DMS 273 treated with DMSO at 0.1 percent for 48 hours (cell line): ENCODE measurements at regions not wholly inside any gene's neighbourhood (a gene's known extent, or its start where the extent isn't known, plus 50 kb on each side); places are given as distances from the start of the nearest gene placed in this dataset.
"Not testable (repeated sequence)": the region's sequence is repeated elsewhere in the genome, so short reads cannot be mapped to it uniquely, and the experiment has no call there.

ENCODE experiments used
- DNase-seq: peaks from one replicate; lab custom pipeline; 2025; lab: John Stamatoyannopoulos, UW

DNA sequence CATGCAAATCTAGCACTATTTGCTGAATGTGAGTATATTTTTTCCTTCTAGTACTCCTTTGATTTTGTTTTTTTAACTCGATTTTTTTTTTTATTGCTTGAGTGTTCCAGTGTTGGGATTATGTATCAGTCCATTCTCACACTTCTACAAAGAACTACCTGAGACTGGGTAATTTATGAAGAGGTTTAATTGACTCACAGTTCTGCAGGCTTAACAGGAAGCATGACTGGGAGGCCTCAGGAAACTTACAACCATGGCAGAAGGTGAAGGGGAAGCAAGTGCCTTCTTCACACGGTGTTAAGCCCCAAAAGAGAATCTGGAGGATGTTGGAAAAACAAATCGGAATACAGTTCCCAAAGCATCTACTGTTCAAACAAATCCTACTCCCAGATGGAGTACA lies 69.1 kb downstream of the ZNF518B start:
- DNase-seq = not testable (repeated sequence)

- DNase-seq = no peak
Observed at GRCh38 chr4:10385994-10386394, 71.2 kb downstream of the ZNF518B start.

DNA sequence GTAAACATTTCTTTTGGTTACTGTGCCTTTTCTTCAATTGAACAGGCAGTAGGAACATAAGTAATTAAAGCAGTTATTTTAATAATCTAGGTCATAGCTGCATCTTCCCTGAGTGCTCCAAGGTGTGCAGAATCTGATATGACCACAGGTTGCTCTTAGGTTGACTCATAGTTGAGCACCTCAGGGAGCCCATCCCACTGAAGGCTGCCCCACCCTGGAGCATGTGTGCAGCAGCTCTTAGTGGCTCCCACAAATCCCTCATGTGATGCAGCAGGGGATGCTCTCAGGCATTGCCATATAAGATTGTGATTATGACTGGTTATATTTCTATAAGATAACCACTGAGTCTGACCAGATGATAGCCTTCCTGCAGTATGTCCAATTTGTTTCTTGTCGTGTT lies 72.3 kb downstream of the ZNF518B start:
- DNase-seq = no peak

DNA sequence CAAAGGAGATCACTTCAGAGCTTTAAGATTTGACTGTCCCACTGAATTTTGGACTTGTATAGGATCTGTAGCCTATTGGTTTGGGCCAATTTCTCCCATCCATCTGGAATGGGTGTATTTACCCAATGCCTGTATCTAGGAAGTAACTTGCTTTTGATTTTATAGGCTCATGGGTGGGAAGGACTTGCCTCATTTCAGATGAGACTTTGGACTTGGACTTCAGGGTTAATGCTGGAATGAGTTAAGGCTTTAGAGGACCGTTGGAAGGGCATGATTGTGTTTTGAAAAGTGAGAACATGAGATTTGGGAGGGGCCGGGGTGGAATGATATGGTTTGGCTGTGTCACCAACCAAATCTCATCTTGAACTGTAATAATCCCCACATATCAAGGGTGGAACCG lies 73.8 kb downstream of the ZNF518B start:
- DNase-seq = no peak

DNA sequence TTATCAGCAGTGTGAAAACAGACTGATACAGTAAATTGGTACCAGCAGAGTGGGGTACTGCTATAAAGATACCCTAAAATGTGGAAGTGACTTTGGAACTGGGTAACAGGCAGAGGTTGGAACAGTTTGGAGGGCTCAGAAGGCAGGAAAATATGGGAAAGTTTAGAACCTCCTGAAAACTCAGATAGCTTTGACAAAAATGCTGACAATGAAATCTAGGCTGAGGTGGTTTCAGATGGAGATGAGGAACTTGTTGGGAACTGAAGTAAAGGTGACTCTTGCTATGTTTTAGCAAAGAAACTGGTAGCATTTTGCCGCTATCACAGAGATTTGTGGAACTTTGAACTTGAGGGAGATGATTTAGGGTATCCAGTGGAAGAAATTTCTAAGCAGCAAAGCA lies 75.1 kb downstream of the ZNF518B start:
- DNase-seq = not testable (repeated sequence)

- DNase-seq = no peak
Observed at GRCh38 chr4:10381146-10381545, 76.1 kb downstream of the ZNF518B start.

DNA sequence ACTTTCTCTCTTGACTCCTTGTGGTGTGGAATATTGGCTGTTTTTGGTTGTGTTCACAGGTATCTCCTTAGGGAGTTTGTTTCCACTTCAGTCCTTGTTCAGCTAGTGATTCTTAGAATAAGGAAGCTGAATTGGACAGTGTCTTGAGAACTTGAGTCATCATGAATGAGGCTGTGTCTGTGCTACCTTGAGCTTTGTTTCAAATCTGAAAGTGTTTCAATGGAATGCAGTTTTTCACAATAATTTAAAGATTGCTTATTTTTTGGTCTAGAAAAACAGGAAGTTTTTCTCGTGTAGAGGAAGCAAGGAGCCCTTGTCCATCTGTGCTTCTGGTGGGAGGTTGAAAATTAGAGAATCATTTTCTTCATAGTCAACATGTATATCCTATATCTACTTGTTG lies 76.5 kb downstream of the ZNF518B start:
- no peak for DNase-seq

DNA sequence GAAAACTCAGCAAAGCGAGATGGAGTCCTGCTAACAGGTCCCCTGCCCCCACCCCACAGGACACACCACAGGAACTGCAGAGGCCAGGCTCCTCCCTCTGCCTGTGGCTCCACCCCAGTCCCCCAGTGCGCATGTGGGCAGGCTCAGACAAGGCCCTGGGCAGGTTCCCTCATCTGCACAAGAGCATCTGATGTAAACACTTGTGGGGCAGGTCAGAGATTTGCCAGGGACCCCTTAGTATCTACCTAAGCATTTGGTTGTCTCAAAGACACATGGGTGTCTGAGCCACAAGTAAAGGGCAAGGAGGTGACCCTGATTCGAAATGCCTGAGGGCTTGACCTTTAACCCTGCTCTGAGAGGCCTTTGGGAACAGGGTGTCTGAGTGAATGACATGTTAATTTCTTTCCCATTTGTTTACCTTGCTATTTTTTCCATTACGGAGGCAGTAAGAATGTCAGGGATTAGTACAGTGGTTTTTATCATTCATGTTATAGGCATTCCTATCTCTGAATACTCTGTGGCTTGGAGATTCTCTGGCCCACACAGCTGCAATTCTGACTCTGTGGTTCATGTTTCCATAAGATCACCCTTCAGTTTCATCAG lies 85.3 kb downstream of the ZNF518B start:
- no peak for DNase-seq

- DNase-seq = no peak
Observed at GRCh38 chr4:10371121-10371520, 86.1 kb downstream of the ZNF518B start.

GRCh38 chr4:10369517-10369916 lies 87.7 kb downstream of the ZNF518B start:
- DNase-seq = no peak

GRCh38 chr4:10366628-10367027 lies 90.6 kb downstream of the ZNF518B start:
- no peak for DNase-seq

DNA sequence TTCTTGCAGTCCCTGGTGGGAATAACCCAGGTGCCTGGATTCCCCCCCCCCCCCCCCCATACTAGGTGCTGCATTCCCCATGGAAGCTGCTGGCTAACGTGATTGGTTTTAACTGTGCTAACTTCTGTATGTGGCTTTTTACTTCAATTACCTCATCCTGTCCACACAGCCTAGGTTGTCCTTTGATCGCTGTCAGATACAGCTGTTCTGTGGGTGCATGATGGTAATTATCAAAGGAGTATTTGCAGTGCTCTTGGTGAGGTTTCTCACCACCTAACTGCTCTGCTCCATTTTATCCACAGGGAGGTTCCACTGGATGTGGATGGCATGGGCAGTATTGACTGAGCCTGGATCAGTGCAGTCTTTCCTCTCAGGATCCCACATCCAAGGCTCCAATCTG lies 93.0 kb downstream of the ZNF518B start:
- DNase-seq = no peak

DNA sequence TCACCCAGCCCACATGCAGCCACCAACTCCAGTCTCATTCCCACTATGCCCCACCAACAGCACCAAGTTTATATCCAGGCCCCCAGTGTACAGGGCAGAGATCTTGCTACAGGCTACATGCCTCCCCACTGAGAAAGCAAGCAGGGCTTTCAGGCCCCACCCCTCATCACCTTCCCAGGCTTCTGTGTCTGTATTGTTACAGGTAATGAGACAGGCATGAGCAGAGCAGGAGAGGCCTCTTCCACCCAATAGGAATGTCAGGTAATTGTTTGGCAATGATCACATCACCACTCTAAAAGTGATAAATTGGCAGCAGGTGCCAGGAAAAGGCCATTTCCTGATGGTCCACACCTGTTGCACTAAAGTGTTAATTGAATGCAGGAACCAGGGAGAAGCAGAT lies 102.5 kb downstream of the ZNF518B start:
- DNase-seq = no peak

GRCh38 chr4:10354225-10354624 lies 103.0 kb downstream of the ZNF518B start:
- DNase-seq = no peak

DNA sequence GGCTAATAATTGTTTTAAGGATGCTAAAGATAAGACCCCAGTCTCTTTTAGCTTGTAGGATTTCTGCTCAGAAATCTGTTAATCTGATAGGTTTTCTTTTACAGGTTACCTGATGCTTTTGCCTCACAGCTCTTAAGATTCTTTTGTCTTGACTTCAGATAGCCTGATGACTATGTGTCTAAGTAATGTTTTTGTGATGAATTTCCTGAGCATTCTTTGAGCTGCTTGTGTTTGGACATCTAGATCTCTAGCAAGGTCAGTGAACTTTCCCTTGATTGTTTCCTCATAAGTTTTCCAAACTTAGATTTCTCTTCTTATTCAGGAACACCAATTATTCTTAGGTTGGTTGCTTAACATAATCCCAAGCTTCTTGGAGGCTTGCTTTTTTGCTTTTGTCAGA lies 104.1 kb downstream of the ZNF518B start:
- DNase-seq = no peak

- no peak for DNase-seq
Observed at GRCh38 chr4:10348241-10348640, 109.0 kb downstream of the ZNF518B start.

- DNase-seq = no peak
Observed at GRCh38 chr4:10347815-10348214, 109.4 kb downstream of the ZNF518B start.

GRCh38 chr4:10347281-10347795 lies 109.9 kb downstream of the ZNF518B start:
- no peak for DNase-seq

DNA sequence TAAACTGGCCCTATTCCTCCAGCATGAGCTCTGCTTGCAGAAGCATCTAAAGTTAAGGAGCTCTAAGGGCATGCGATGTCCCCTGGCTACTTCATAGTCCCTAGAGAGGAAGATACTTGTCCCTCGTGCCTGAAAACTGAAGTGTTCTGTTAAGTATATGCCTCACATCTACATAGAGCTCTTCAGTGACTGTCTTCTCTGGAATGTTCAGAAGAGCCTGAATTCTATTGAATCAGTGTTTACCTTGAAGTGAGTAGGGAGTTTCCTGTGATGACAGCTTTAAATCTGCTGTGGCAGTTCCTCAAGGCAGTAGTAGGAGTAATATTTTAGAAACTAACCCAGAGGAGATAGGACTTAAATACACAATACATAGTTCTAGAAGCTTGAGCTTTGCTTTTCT lies 111.2 kb downstream of the ZNF518B start:
- no peak for DNase-seq

- no peak for DNase-seq
Observed at GRCh38 chr4:10345381-10345784, 111.8 kb downstream of the ZNF518B start.

- DNase-seq = no peak
Observed at GRCh38 chr4:10344824-10345223, 112.4 kb downstream of the ZNF518B start.

DNA sequence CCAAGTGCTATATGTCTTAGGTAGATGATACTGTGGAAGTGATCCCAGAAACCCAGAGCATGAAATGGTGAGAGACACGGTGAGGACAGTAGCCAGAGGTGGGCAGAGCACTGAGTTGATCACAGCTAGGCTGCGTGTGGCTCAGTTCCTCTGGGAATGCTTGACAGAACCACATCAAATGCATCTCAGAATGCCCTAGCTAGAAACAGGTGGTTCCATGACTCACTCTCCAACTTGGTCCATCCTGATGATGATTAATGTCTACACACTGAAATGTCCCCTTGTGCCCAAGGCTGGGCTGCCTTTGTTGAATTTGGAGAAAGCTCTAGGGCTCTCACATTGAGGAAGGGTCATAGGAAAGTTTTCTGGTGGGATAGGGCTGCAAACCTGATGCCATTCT lies 113.6 kb downstream of the ZNF518B start:
- no peak for DNase-seq

- DNase-seq = no peak
Observed at GRCh38 chr4:10342866-10343265, 114.4 kb downstream of the ZNF518B start.

GRCh38 chr4:10336471-10336870 lies 120.8 kb downstream of the ZNF518B start:
- DNase-seq = no peak
